ENCODE measurements at regions not wholly inside any gene's neighbourhood (a gene's known extent, or its start where the extent isn't known, plus 50 kb on each side); places are given as distances from the start of the nearest gene placed in this dataset.
"Not testable (repeated sequence)": the region's sequence is repeated elsewhere in the genome, so short reads cannot be mapped to it uniquely, and the experiment has no call there.

- H4K5ac ChIP-seq (ENCODE audit: low read length); H3K79me2 ChIP-seq (ENCODE audit: control insufficient read depth, insufficient read depth, low read length); DNase-seq; H2BK15ac ChIP-seq (replicated peaks; ENCODE audit: low read depth); H3K36me3 ChIP-seq (ENCODE audit: control insufficient read depth, insufficient read depth, low read length); H3K56ac ChIP-seq (ENCODE audit: low read length); H3K4me2 ChIP-seq (ENCODE audit: low read length); H3K9ac ChIP-seq (ENCODE audit: low read length); H3K23ac ChIP-seq (ENCODE audit: low read length); H3K18ac ChIP-seq (ENCODE audit: low read length); H3K4me3 ChIP-seq (ENCODE audit: low read length); H2BK120ac ChIP-seq (ENCODE audit: low read depth, low read length); H3K4me1 ChIP-seq (ENCODE audit: control insufficient read depth, low read depth, low read length); H2BK5ac ChIP-seq (ENCODE audit: low read length); H3K79me1 ChIP-seq (ENCODE audit: low read length); H4K8ac ChIP-seq (ENCODE audit: low read depth, low read length); H3K27me3 ChIP-seq (ENCODE audit: insufficient read depth, low read length, poor library complexity); H3K4ac ChIP-seq (ENCODE audit: low read depth, low read length); H2AK5ac ChIP-seq (ENCODE audit: low read length); H3K27ac ChIP-seq (ENCODE audit: low read depth, low read length): not testable (repeated sequence)
- WGBS (ENCODE audit: extremely low coverage, insufficient coverage, low lambda C conversion rate), result no CpG with 5 or more reads among the region's 9 CpGs
Measured at GRCh38 chr17:21814272-21814671, 121.9 kb downstream of the KCNJ18 start.

- Histone ChIP-seq H3K27me3 (ENCODE audit: insufficient read depth, low read length, poor library complexity) (no peaks in the 10 kb centered on the region), H3K23ac (ENCODE audit: low read length) (no peak overlapping the region), H3K4me3 (ENCODE audit: low read length) (no peak overlapping the region), H4K5ac (ENCODE audit: low read length) (no peak overlapping the region), H3K4me2 (ENCODE audit: low read length) (no peak overlapping the region), H3K79me1 (ENCODE audit: low read length) (no peaks in the 10 kb centered on the region), H3K36me3 (ENCODE audit: control insufficient read depth, insufficient read depth, low read length) (no peaks in the 10 kb centered on the region), H3K18ac (ENCODE audit: low read length) (no peak overlapping the region), H2BK5ac (ENCODE audit: low read length) (no peak overlapping the region), H2BK120ac (ENCODE audit: low read depth, low read length) (no peak overlapping the region), H3K4me1 (ENCODE audit: control insufficient read depth, low read depth, low read length) (no peaks in the 10 kb centered on the region), H2AK5ac (ENCODE audit: low read length) (no peak overlapping the region), H2BK15ac (replicated peaks; ENCODE audit: low read depth) (no peak overlapping the region), H3K27ac (ENCODE audit: low read depth, low read length) (no peak overlapping the region), H4K8ac (ENCODE audit: low read depth, low read length) (no peak overlapping the region), H3K79me2 (ENCODE audit: control insufficient read depth, insufficient read depth, low read length) (no peaks in the 10 kb centered on the region), H3K9ac (ENCODE audit: low read length) (no peak overlapping the region), H3K56ac (ENCODE audit: low read length) (no peak overlapping the region), H3K4ac (ENCODE audit: low read depth, low read length) (no peak overlapping the region)
- no peak for DNase-seq
- no CpG with 5 or more reads among the region's 9 CpGs for WGBS (ENCODE audit: extremely low coverage, insufficient coverage, low lambda C conversion rate)
Measured at GRCh38 chr17:21814776-21815175, 122.5 kb downstream of the KCNJ18 start.

- no peak overlapping the region for H4K5ac ChIP-seq (ENCODE audit: low read length)
- no CpG with 5 or more reads among the region's 11 CpGs for WGBS (ENCODE audit: extremely low coverage, insufficient coverage, low lambda C conversion rate)
- no peaks in the 10 kb centered on the region for H3K79me1 ChIP-seq (ENCODE audit: low read length)
- no peak overlapping the region for H3K23ac ChIP-seq (ENCODE audit: low read length)
- H2BK120ac ChIP-seq (ENCODE audit: low read depth, low read length), result no peak overlapping the region
- H3K4me1 ChIP-seq (ENCODE audit: control insufficient read depth, low read depth, low read length), result no peaks in the 10 kb centered on the region
- H3K4ac ChIP-seq (ENCODE audit: low read depth, low read length), result no peak overlapping the region
- no peak overlapping the region for H3K27ac ChIP-seq (ENCODE audit: low read depth, low read length)
- H2BK5ac ChIP-seq (ENCODE audit: low read length), result no peak overlapping the region
- H3K18ac ChIP-seq (ENCODE audit: low read length), result no peak overlapping the region
- H3K4me2 ChIP-seq (ENCODE audit: low read length), result no peak overlapping the region
- no peak overlapping the region for H3K56ac ChIP-seq (ENCODE audit: low read length)
- no peak overlapping the region for H4K8ac ChIP-seq (ENCODE audit: low read depth, low read length)
- no peak overlapping the region for H2BK15ac ChIP-seq (replicated peaks; ENCODE audit: low read depth)
- no peak overlapping the region for H2AK5ac ChIP-seq (ENCODE audit: low read length)
- no peaks in the 10 kb centered on the region for H3K36me3 ChIP-seq (ENCODE audit: control insufficient read depth, insufficient read depth, low read length)
- peak overlapping the region; percentile 17 for H3K4me3 ChIP-seq (ENCODE audit: low read length)
- H3K79me2 ChIP-seq (ENCODE audit: control insufficient read depth, insufficient read depth, low read length), result no peaks in the 10 kb centered on the region
- no peak overlapping the region for H3K9ac ChIP-seq (ENCODE audit: low read length)
- no peak for DNase-seq
- H3K27me3 ChIP-seq (ENCODE audit: insufficient read depth, low read length, poor library complexity), result no peaks in the 10 kb centered on the region
Measured at GRCh38 chr17:21815352-21816063, 123.2 kb downstream of the KCNJ18 start.

- Histone ChIP-seq H3K4me3 (ENCODE audit: low read length) (peak overlapping the region; percentile 29), H2BK5ac (ENCODE audit: low read length) (no peak overlapping the region), H3K27me3 (ENCODE audit: insufficient read depth, low read length, poor library complexity) (peaks cover 2% of the 10 kb centered on the region), H2AK5ac (ENCODE audit: low read length) (no peak overlapping the region), H3K18ac (ENCODE audit: low read length) (no peak overlapping the region), H3K79me1 (ENCODE audit: low read length) (no peaks in the 10 kb centered on the region), H2BK15ac (replicated peaks; ENCODE audit: low read depth) (no peak overlapping the region), H3K56ac (ENCODE audit: low read length) (no peak overlapping the region), H4K8ac (ENCODE audit: low read depth, low read length) (no peak overlapping the region), H3K79me2 (ENCODE audit: control insufficient read depth, insufficient read depth, low read length) (no peaks in the 10 kb centered on the region), H4K5ac (ENCODE audit: low read length) (no peak overlapping the region), H3K4me2 (ENCODE audit: low read length) (no peak overlapping the region), H3K36me3 (ENCODE audit: control insufficient read depth, insufficient read depth, low read length) (no peaks in the 10 kb centered on the region), H3K4me1 (ENCODE audit: control insufficient read depth, low read depth, low read length) (no peaks in the 10 kb centered on the region), H3K9ac (ENCODE audit: low read length) (no peak overlapping the region), H2BK120ac (ENCODE audit: low read depth, low read length) (no peak overlapping the region), H3K23ac (ENCODE audit: low read length) (no peak overlapping the region), H3K4ac (ENCODE audit: low read depth, low read length) (no peak overlapping the region), H3K27ac (ENCODE audit: low read depth, low read length) (no peak overlapping the region)
- no CpG with 5 or more reads among the region's 15 CpGs for WGBS (ENCODE audit: extremely low coverage, insufficient coverage, low lambda C conversion rate)
- no peak for DNase-seq
Measured at GRCh38 chr17:21816592-21817567, 124.6 kb downstream of the KCNJ18 start.

GRCh38 chr17:21817791-21818364, 125.6 kb downstream of the KCNJ18 start:
- Histone ChIP-seq H3K4me2 (ENCODE audit: low read length) (no peak overlapping the region), H3K4ac (ENCODE audit: low read depth, low read length) (no peak overlapping the region), H3K79me1 (ENCODE audit: low read length) (no peaks in the 10 kb centered on the region), H3K4me1 (ENCODE audit: control insufficient read depth, low read depth, low read length) (no peaks in the 10 kb centered on the region), H3K4me3 (ENCODE audit: low read length) (peak overlapping the region; percentile 0), H3K36me3 (ENCODE audit: control insufficient read depth, insufficient read depth, low read length) (no peaks in the 10 kb centered on the region), H2BK15ac (replicated peaks; ENCODE audit: low read depth) (no peak overlapping the region), H3K79me2 (ENCODE audit: control insufficient read depth, insufficient read depth, low read length) (no peaks in the 10 kb centered on the region), H3K23ac (ENCODE audit: low read length) (no peak overlapping the region), H2BK5ac (ENCODE audit: low read length) (no peak overlapping the region), H3K18ac (ENCODE audit: low read length) (no peak overlapping the region), H4K8ac (ENCODE audit: low read depth, low read length) (no peak overlapping the region), H3K9ac (ENCODE audit: low read length) (no peak overlapping the region), H2BK120ac (ENCODE audit: low read depth, low read length) (no peak overlapping the region), H3K27me3 (ENCODE audit: insufficient read depth, low read length, poor library complexity) (peaks cover 2% of the 10 kb centered on the region), H4K5ac (ENCODE audit: low read length) (no peak overlapping the region), H3K56ac (ENCODE audit: low read length) (no peak overlapping the region), H2AK5ac (ENCODE audit: low read length) (no peak overlapping the region), H3K27ac (ENCODE audit: low read depth, low read length) (no peak overlapping the region)
- no CpG with 5 or more reads among the region's 7 CpGs for whole genome bisulfite sequencing (ENCODE audit: extremely low coverage, insufficient coverage, low lambda C conversion rate)
- no peak for DNase-seq

Measured in mesendoderm (in vitro differentiated cells).